SK-N-SH treated with all-trans-retinoic acid at 6 μM for 48 hours (cell line): ENCODE measurements at regions not wholly inside any gene's neighbourhood (a gene's known extent, or its start where the extent isn't known, plus 50 kb on each side); places are given as distances from the start of the nearest gene placed in this dataset.

Source experiments
- ZFP3 ChIP-seq: fragments of 250-450 bp; sonication (Bioruptor Pico); IDR thresholded peaks from 2 replicates; pipeline ENCODE4 v1.5.0; 2020; ENCODE audit warnings: mild to moderate bottlenecking, moderate library complexity
- TF ChIP-seq, protein P1 (sequence below): fragments of 250-450 bp; sonication (Bioruptor Pico); IDR thresholded peaks from 2 replicates; pipeline ENCODE4 v1.5.0; 2020; ENCODE audit warnings: mild to moderate bottlenecking, moderate library complexity

DNA sequence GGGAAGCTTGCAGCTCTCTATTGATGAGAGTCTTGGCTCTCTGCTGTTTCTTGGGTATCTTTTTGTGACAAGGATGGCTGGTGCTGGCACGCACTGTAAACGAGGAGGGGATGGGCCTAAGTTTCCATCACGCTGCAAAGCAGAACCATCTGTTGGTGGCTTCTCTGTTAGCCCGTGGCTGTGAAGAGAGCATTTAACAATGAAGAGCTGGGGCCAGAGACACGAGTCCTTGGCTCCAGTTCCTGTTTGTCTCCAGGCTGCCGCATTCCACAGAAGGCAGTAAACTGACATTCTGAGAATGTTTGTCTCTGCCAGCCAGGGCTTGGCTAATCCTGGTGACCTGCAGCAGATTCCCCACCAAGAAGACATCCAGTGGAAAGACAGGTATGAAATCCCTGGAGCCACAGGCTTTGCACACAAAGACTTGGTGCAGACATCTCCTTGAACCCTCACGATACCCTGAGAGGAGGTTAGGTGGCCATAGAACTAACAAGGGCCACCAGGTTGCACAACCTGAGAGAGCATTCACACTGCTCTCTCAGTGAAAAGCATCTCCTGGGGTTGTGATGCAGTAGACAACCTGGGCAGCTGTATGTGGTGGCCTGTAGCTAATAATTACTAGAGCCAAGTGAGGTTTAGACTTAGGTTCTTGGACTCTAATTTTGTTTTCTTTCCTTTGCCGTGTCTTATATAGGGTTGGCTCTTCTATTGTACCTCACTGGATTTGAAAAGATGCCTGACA lies 130.9 kb downstream of the ASB7 start:
- TF ChIP-seq, protein P1, sequence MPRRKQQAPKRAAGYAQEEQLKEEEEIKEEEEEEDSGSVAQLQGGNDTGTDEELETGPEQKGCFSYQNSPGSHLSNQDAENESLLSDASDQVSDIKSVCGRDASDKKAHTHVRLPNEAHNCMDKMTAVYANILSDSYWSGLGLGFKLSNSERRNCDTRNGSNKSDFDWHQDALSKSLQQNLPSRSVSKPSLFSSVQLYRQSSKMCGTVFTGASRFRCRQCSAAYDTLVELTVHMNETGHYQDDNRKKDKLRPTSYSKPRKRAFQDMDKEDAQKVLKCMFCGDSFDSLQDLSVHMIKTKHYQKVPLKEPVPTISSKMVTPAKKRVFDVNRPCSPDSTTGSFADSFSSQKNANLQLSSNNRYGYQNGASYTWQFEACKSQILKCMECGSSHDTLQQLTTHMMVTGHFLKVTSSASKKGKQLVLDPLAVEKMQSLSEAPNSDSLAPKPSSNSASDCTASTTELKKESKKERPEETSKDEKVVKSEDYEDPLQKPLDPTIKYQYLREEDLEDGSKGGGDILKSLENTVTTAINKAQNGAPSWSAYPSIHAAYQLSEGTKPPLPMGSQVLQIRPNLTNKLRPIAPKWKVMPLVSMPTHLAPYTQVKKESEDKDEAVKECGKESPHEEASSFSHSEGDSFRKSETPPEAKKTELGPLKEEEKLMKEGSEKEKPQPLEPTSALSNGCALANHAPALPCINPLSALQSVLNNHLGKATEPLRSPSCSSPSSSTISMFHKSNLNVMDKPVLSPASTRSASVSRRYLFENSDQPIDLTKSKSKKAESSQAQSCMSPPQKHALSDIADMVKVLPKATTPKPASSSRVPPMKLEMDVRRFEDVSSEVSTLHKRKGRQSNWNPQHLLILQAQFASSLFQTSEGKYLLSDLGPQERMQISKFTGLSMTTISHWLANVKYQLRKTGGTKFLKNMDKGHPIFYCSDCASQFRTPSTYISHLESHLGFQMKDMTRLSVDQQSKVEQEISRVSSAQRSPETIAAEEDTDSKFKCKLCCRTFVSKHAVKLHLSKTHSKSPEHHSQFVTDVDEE (CRISPR knock-in tag): no peak
- no peak for TF ChIP-seq ZFP3
